Ascending aorta (tissue), 2 donors: ENCODE measurements at regions not wholly inside any gene's neighbourhood (a gene's known extent, or its start where the extent isn't known, plus 50 kb on each side); places are given as distances from the start of the nearest gene placed in this dataset.

Experiments
- DNase-seq, 2 donors: peaks; one replicate each; pipeline ENCODE4 v3.0.0-alpha.2; 2019; ENCODE audit warnings: low spot score in 2 of 2
- H3K27ac ChIP-seq, 2 donors: fragments of 200-600 bp; sonication (generic); one replicate each; pipeline ENCODE4 v1.5.1; 2016 to 2017; ENCODE audit warnings: mild to moderate bottlenecking in 1 of 2
- H3K27me3 ChIP-seq: fragments of 200-600 bp; sonication (generic); one replicate; pipeline ENCODE4 v1.5.1; 2017
- H3K36me3 ChIP-seq, 2 donors: fragments of 200-600 bp; sonication (generic); one replicate each; pipeline ENCODE4 v1.5.1; 2016
- H3K4me1 ChIP-seq, 2 donors: fragments of 200-600 bp; sonication (generic); one replicate each; pipeline ENCODE4 v1.5.1; 2016 to 2017; ENCODE audit warnings: mild to moderate bottlenecking in 1 of 2
- H3K4me3 ChIP-seq, 2 donors: fragments of 200-600 bp; sonication (generic); one replicate each; pipeline ENCODE4 v1.5.1; 2016 to 2017; ENCODE audit warnings: mild to moderate bottlenecking in 1 of 2
- H3K9me3 ChIP-seq, 2 donors: fragments of 200-600 bp; sonication (generic); one replicate each; pipeline ENCODE4 v1.5.1; 2016
- intact Hi-C: fragments of 100-400 bp; cut with DNase I; formaldehyde crosslinking; loops from one replicate; pipeline ENCODE4 v1.15.1; 2023
- TF ChIP-seq, protein P1 (sequence below), 3 experiments: fragments of 200-600 bp in 2 of 3; fragments of 450-650 bp in 1 of 3; sonication (generic) in 2 of 3; IDR thresholded peaks; one replicate each; pipeline ENCODE4 v1.5.1; 2016 to 2019; ENCODE audit warnings: antibody characterized with exemption in 3 of 3, mild to moderate bottlenecking in 1 of 3, moderate library complexity in 1 of 3

DNA sequence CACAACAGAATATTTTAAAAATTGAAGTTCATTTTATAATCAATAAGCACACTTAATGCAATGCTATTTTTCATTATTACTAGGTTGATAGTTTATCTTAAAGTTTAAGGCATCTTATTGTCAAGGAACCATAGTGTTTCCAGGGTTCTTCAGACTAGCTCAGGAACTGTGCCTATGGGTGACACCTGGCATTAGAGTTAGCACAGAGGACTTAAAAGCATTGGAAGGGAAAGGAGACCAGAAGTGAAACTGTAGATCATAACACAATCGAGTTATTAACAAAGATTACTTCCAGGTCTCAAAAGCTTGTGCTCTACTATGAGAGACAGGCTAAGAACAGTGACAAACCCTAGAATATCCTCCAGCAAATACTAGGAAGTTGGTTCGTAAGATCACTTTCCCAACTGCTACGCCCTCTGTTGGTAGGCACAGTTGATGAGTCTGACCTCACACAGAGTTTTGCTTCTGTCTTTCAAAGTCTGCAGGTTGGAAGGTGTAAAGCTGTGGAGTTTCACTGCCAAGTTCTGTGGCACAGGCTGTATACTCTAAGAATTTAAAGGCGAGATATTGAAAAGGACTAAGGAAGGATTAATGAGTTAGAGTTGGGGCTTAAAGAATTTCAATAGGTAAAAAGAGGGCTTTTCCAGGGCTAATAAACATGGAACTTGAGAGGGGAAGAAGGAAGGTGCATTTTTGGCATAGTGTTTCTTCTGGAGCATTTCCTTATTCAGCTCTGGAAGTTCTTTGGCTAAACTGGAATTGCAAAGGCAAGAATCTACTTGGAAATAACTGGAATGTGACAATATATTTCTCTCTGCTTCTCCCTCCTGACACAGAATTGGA lies 531.3 kb upstream of the JAG1 start:
- peak overlapping the region; percentile 3 to 38 for H3K27ac ChIP-seq
- no peak overlapping the region for H3K4me3 ChIP-seq
- H3K9me3 ChIP-seq: no peaks in the 10 kb centered on the region
- DNase-seq: peak in 1 of 2 donors; percentile 68
- peaks cover 0 to 10% of the 10 kb centered on the region in 2 donors for H3K4me1 ChIP-seq
- H3K27me3 ChIP-seq: no peaks in the 10 kb centered on the region
- no peaks in the 10 kb centered on the region for H3K36me3 ChIP-seq
- TF ChIP-seq, protein P1, sequence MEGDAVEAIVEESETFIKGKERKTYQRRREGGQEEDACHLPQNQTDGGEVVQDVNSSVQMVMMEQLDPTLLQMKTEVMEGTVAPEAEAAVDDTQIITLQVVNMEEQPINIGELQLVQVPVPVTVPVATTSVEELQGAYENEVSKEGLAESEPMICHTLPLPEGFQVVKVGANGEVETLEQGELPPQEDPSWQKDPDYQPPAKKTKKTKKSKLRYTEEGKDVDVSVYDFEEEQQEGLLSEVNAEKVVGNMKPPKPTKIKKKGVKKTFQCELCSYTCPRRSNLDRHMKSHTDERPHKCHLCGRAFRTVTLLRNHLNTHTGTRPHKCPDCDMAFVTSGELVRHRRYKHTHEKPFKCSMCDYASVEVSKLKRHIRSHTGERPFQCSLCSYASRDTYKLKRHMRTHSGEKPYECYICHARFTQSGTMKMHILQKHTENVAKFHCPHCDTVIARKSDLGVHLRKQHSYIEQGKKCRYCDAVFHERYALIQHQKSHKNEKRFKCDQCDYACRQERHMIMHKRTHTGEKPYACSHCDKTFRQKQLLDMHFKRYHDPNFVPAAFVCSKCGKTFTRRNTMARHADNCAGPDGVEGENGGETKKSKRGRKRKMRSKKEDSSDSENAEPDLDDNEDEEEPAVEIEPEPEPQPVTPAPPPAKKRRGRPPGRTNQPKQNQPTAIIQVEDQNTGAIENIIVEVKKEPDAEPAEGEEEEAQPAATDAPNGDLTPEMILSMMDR (IDR thresholded peaks at IDR 0.05): peak; percentile 59 to 72 (median 59)
- intact Hi-C loops: loop anchor here (2.0 to 5.0 kb wide), 3 partner anchors 98 to 530 kb away; no protein-coding TSS in a partner anchor

DNA sequence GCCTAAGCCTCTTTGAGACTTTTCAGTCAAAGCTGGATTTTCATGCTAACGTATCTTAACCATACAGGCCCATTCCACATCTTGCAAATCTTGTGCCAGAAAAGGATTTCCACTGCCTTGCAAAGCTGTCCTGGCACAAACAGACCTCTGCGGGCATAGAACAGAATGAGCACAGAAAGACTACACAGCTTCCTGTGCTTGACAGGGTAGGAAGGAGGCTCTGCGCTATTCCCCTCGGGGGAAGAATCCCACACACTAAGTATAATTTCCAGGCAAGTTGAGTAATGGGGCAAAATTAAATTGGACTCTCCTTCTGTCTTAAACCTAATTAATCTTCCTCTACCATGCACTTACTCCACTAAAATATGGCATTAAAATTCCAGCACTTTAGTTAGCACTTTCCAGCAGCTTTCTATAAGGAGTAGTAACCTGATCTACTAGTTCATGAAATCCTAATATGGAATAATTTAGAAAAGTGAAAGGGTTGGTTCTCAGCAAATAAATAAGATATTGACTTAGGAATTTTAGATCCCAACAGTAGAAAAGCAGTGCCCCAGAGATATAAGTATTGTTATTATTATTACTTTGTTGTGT lies 532.1 kb upstream of the JAG1 start:
- H3K27me3 ChIP-seq: no peaks in the 10 kb centered on the region
- H3K27ac ChIP-seq: peak overlapping the region in 1 of 2 donors; percentile 3
- H3K4me3 ChIP-seq: no peak overlapping the region
- DNase-seq: no peak
- TF ChIP-seq, protein P1 (IDR thresholded peaks at IDR 0.05): no peak
- intact Hi-C loops: loop anchor here (2.0 to 5.0 kb wide), 3 partner anchors 99 to 531 kb away; no protein-coding TSS in a partner anchor
- H3K36me3 ChIP-seq: no peaks in the 10 kb centered on the region
- no peaks in the 10 kb centered on the region for H3K9me3 ChIP-seq
- peaks cover 0 to 10% of the 10 kb centered on the region in 2 donors for H3K4me1 ChIP-seq

DNA sequence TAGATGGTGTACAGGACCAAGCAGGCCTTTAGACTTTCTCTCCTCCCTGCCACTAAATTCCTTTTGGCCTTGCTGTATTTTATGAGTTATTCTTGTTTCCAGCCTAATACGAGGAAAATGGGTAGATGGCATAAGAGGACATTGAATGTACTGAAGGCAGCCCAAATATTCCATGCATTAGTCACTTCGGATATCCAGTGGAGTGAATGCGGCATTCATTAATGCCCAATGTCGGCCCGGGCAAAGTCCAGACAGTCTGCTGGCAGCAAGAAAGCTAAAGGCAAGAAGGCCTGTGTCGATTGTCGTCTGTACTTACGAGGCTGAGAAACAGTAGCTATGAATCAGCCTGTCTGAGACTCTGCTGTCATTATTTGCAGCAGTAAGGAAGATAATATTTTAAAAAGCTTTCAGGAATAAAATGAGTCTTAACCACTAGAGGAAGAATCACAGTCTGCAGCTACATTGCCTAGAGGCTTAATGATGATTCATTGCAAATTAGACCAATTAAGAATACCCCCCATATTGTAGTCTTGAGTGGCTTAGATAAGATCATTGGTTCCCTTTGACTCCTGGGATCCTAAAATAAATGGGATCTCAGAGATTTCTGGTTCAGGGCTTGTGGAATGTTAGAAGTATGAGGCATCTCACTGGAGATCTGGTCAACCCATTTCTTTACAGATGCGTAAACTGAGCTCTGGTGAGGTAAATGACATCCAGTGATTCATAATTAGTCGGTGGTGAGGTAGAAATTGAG lies 534.1 kb upstream of the JAG1 start:
- Histone ChIP-seq H3K4me1 (peaks cover 0 to 10% of the 10 kb centered on the region in 2 donors), H3K27me3 (no peaks in the 10 kb centered on the region), H3K27ac (peak overlapping the region; percentile 25 to 38), H3K9me3 (no peaks in the 10 kb centered on the region), H3K36me3 (no peaks in the 10 kb centered on the region), H3K4me3 (peak overlapping the region in 1 of 2 donors; percentile 13)
- DNase-seq: peak; percentile 19 to 84
- TF ChIP-seq, protein P1 (IDR thresholded peaks at IDR 0.05): no peak
- intact Hi-C loops: loop anchor here (2.0 to 5.0 kb wide), 3 partner anchors 101 to 655 kb away; no protein-coding TSS in a partner anchor

DNA sequence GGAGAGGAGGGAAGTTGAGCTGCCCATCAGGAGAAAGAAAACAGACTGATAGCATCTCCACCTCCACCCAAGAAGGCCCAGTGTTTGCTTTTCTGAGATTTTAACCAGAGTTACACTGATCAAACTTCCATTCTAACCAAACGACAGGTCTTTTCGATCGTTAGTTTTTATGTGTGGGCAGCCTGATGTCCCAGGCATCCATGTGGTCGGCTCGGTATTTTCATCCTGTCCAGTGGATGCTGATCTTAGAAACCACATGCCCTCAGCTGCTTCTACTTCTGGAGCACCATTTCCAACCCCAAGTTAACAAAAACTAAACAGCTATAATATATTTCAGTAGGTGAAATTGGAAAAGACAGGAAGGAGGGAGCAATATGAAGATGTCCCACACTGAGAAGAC lies 536.8 kb upstream of the JAG1 start:
- no peaks in the 10 kb centered on the region for H3K9me3 ChIP-seq
- H3K4me3 ChIP-seq: no peak overlapping the region
- intact Hi-C loops: loop anchor here (10.0 kb wide), 1 partner anchor 736 kb away; no protein-coding TSS in a partner anchor
- peaks cover 0 to 7% of the 10 kb centered on the region in 2 donors for H3K4me1 ChIP-seq
- H3K27me3 ChIP-seq: no peaks in the 10 kb centered on the region
- no peak overlapping the region for H3K27ac ChIP-seq
- no peaks in the 10 kb centered on the region for H3K36me3 ChIP-seq
- DNase-seq: no peak
- TF ChIP-seq, protein P1 (IDR thresholded peaks at IDR 0.05): no peak

DNA sequence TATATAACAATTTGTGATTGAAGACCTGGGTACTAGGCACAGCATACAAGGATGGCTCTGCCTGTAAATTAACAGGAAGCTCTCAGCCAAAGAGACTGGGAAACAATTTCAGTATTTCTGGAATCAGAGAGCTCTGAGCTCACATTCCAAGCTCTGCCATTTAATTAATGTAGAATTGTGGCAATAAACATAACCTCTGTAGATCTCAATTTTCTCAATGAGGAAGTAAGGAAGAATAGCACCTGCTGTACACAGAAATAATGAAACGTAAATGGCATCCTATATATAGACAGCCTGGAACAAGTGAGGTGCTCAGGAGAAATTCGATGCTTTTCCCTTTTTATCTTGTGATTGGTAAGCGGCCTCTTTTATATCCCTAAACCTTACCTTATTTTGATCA lies 538.5 kb upstream of the JAG1 start:
- Histone ChIP-seq H3K4me3 (no peak overlapping the region), H3K27me3 (no peaks in the 10 kb centered on the region), H3K36me3 (no peaks in the 10 kb centered on the region), H3K27ac (no peak overlapping the region), H3K9me3 (no peaks in the 10 kb centered on the region), H3K4me1 (peaks cover 0 to 14% of the 10 kb centered on the region in 2 donors)
- intact Hi-C loops: loop anchor here (10.0 kb wide), 1 partner anchor 737 kb away; no protein-coding TSS in a partner anchor
- TF ChIP-seq, protein P1 (IDR thresholded peaks at IDR 0.05): no peak
- DNase-seq: no peak
